ENCODE measurements at regions not wholly inside any gene's neighbourhood (a gene's known extent, or its start where the extent isn't known, plus 50 kb on each side); places are given as distances from the start of the nearest gene placed in this dataset.

- Histone ChIP-seq H3K36me3 (ENCODE audit: insufficient read depth, low read length) (no peaks in the 10 kb centered on the region), H3K4me3 (ENCODE audit: low read length) (no peak overlapping the region), H3K4me1 (ENCODE audit: insufficient read depth, low read length) (no peaks in the 10 kb centered on the region), H3K27me3 (ENCODE audit: insufficient read depth, low read length, poor library complexity, severe bottlenecking) (no peaks in the 10 kb centered on the region), H3K27ac (ENCODE audit: low read depth, low read length) (no peak overlapping the region), H3K9me3 (ENCODE audit: low read length) (no peaks in the 10 kb centered on the region)
- Mint-ChIP-seq H3K4me3 (no peak overlapping the region), H3K27me3 (peaks cover 9 to 13% of the 10 kb centered on the region in 2 donors), H3K27ac (no peak overlapping the region), H3K36me3 (peaks cover 0 to 11% (median 2%) of the 10 kb centered on the region in 3 donors), H3K4me1 (no peaks in the 10 kb centered on the region), H3K9me3 (peaks cover 0 to 17% (median 12%) of the 10 kb centered on the region in 5 donors)
- DNase-seq = no peak
- CTCF ChIA-PET = no interaction called here
- POLR2A ChIA-PET = no interaction called here
Measured at GRCh38 chr2:161017780-161018470, 142.3 kb upstream of the TANK start.

- DNase-seq = no peak
- Mint-ChIP-seq H3K9me3 (peaks cover 0 to 15% (median 12%) of the 10 kb centered on the region in 5 donors), H3K4me3 (no peak overlapping the region), H3K4me1 (no peaks in the 10 kb centered on the region), H3K27me3 (peaks cover 7 to 15% of the 10 kb centered on the region in 2 donors), H3K36me3 (peaks cover 0 to 11% (median 2%) of the 10 kb centered on the region in 3 donors), H3K27ac (no peak overlapping the region)
- Histone ChIP-seq H3K4me1 (ENCODE audit: insufficient read depth, low read length) (no peaks in the 10 kb centered on the region), H3K4me3 (ENCODE audit: low read length) (no peak overlapping the region), H3K27ac (ENCODE audit: low read depth, low read length) (no peak overlapping the region), H3K9me3 (ENCODE audit: low read length) (no peaks in the 10 kb centered on the region), H3K36me3 (ENCODE audit: insufficient read depth, low read length) (no peaks in the 10 kb centered on the region), H3K27me3 (ENCODE audit: insufficient read depth, low read length, poor library complexity, severe bottlenecking) (no peaks in the 10 kb centered on the region)
- ChIA-PET CTCF (no interaction called here), POLR2A (no interaction called here)
Measured at GRCh38 chr2:161019311-161019710, 140.9 kb upstream of the TANK start.

GRCh38 chr2:161020437-161020836 is 139.8 kb upstream of the TANK start:
- POLR2A ChIA-PET = no interaction called here
- peaks cover 5 to 13% of the 10 kb centered on the region in 2 donors for H3K27me3 Mint-ChIP-seq
- peaks cover 0 to 3% (median 2%) of the 10 kb centered on the region in 3 donors for H3K36me3 Mint-ChIP-seq
- no peak for DNase-seq
- H3K4me1 Mint-ChIP-seq = no peaks in the 10 kb centered on the region
- Histone ChIP-seq H3K27me3 (ENCODE audit: insufficient read depth, low read length, poor library complexity, severe bottlenecking) (no peaks in the 10 kb centered on the region), H3K9me3 (ENCODE audit: low read length) (no peaks in the 10 kb centered on the region), H3K36me3 (ENCODE audit: insufficient read depth, low read length) (no peaks in the 10 kb centered on the region), H3K4me3 (ENCODE audit: low read length) (no peak overlapping the region), H3K4me1 (ENCODE audit: insufficient read depth, low read length) (no peaks in the 10 kb centered on the region), H3K27ac (ENCODE audit: low read depth, low read length) (no peak overlapping the region)
- CTCF ChIA-PET = no interaction called here
- H3K27ac Mint-ChIP-seq = no peak overlapping the region
- H3K4me3 Mint-ChIP-seq = no peak overlapping the region
- H3K9me3 Mint-ChIP-seq = peaks cover 0 to 4% (median 3%) of the 10 kb centered on the region in 5 donors

GRCh38 chr2:161028581-161028980 is 131.6 kb upstream of the TANK start:
- Mint-ChIP-seq H3K36me3 (peaks cover 0 to 6% (median 0%) of the 10 kb centered on the region in 3 donors), H3K9me3 (no peaks in the 10 kb centered on the region), H3K27ac (peak overlapping the region in 3 of 8 donors; percentile 1 to 33 (median 3)), H3K27me3 (peaks cover 2 to 4% of the 10 kb centered on the region in 2 donors), H3K4me1 (peaks cover 4 to 6% (median 5%) of the 10 kb centered on the region in 3 donors), H3K4me3 (no peak overlapping the region)
- Histone ChIP-seq H3K27me3 (ENCODE audit: insufficient read depth, low read length, poor library complexity, severe bottlenecking) (no peaks in the 10 kb centered on the region), H3K27ac (ENCODE audit: low read depth, low read length) (no peak overlapping the region), H3K4me3 (ENCODE audit: low read length) (no peak overlapping the region), H3K9me3 (ENCODE audit: low read length) (no peaks in the 10 kb centered on the region), H3K4me1 (ENCODE audit: insufficient read depth, low read length) (no peaks in the 10 kb centered on the region), H3K36me3 (ENCODE audit: insufficient read depth, low read length) (no peaks in the 10 kb centered on the region)
- POLR2A ChIA-PET = no interaction called here
- peak in 1 of 5 donors; percentile 0 for DNase-seq
- CTCF ChIA-PET = no interaction called here

- Histone ChIP-seq H3K9me3 (ENCODE audit: low read length) (no peaks in the 10 kb centered on the region), H3K4me1 (ENCODE audit: insufficient read depth, low read length) (no peaks in the 10 kb centered on the region), H3K27ac (ENCODE audit: low read depth, low read length) (no peak overlapping the region), H3K27me3 (ENCODE audit: insufficient read depth, low read length, poor library complexity, severe bottlenecking) (no peaks in the 10 kb centered on the region), H3K4me3 (ENCODE audit: low read length) (no peak overlapping the region), H3K36me3 (ENCODE audit: insufficient read depth, low read length) (no peaks in the 10 kb centered on the region)
- peaks cover 0 to 2% of the 10 kb centered on the region in 2 donors for H3K27me3 Mint-ChIP-seq
- POLR2A ChIA-PET = no interaction called here
- H3K9me3 Mint-ChIP-seq = no peaks in the 10 kb centered on the region
- no peak for DNase-seq
- CTCF ChIA-PET = no interaction called here
- peaks cover 4 to 6% (median 5%) of the 10 kb centered on the region in 3 donors for H3K4me1 Mint-ChIP-seq
- H3K4me3 Mint-ChIP-seq = no peak overlapping the region
- no peak overlapping the region for H3K27ac Mint-ChIP-seq
- peaks cover 0 to 6% (median 0%) of the 10 kb centered on the region in 3 donors for H3K36me3 Mint-ChIP-seq
Measured at GRCh38 chr2:161029321-161029720, 130.9 kb upstream of the TANK start.

- Mint-ChIP-seq H3K4me3 (no peak overlapping the region), H3K36me3 (peaks cover 0 to 6% (median 0%) of the 10 kb centered on the region in 3 donors), H3K9me3 (peaks cover 0 to 5% (median 1%) of the 10 kb centered on the region in 5 donors), H3K27ac (no peak overlapping the region), H3K4me1 (peaks cover 4 to 6% (median 5%) of the 10 kb centered on the region in 3 donors), H3K27me3 (peaks cover 0 to 1% of the 10 kb centered on the region in 2 donors)
- Histone ChIP-seq H3K36me3 (ENCODE audit: insufficient read depth, low read length) (no peaks in the 10 kb centered on the region), H3K27me3 (ENCODE audit: insufficient read depth, low read length, poor library complexity, severe bottlenecking) (no peaks in the 10 kb centered on the region), H3K9me3 (ENCODE audit: low read length) (no peaks in the 10 kb centered on the region), H3K27ac (ENCODE audit: low read depth, low read length) (no peak overlapping the region), H3K4me1 (ENCODE audit: insufficient read depth, low read length) (no peaks in the 10 kb centered on the region), H3K4me3 (ENCODE audit: low read length) (no peak overlapping the region)
- DNase-seq = no peak
- POLR2A ChIA-PET = no interaction called here
- CTCF ChIA-PET = no interaction called here
Measured at GRCh38 chr2:161030260-161031063, 129.8 kb upstream of the TANK start.

GRCh38 chr2:161031511-161031910 is 128.7 kb upstream of the TANK start:
- Histone ChIP-seq H3K36me3 (ENCODE audit: insufficient read depth, low read length) (no peaks in the 10 kb centered on the region), H3K27me3 (ENCODE audit: insufficient read depth, low read length, poor library complexity, severe bottlenecking) (no peaks in the 10 kb centered on the region), H3K4me3 (ENCODE audit: low read length) (no peak overlapping the region), H3K4me1 (ENCODE audit: insufficient read depth, low read length) (no peaks in the 10 kb centered on the region), H3K9me3 (ENCODE audit: low read length) (no peaks in the 10 kb centered on the region), H3K27ac (ENCODE audit: low read depth, low read length) (no peak overlapping the region)
- no peak overlapping the region for H3K4me3 Mint-ChIP-seq
- DNase-seq = no peak
- ChIA-PET CTCF (no interaction called here), POLR2A (no interaction called here)
- no peak overlapping the region for H3K27ac Mint-ChIP-seq
- peaks cover 0 to 6% (median 0%) of the 10 kb centered on the region in 3 donors for H3K36me3 Mint-ChIP-seq
- peaks cover 4 to 6% (median 5%) of the 10 kb centered on the region in 3 donors for H3K4me1 Mint-ChIP-seq
- peaks cover 0 to 9% (median 2%) of the 10 kb centered on the region in 5 donors for H3K9me3 Mint-ChIP-seq
- peaks cover 4 to 6% of the 10 kb centered on the region in 2 donors for H3K27me3 Mint-ChIP-seq

- CTCF ChIA-PET = no interaction called here
- no peak overlapping the region for H3K27ac Mint-ChIP-seq
- peaks cover 8% of the 10 kb centered on the region in 2 donors for H3K27me3 Mint-ChIP-seq
Measured at GRCh38 chr2:161032635-161033034, 127.6 kb upstream of the TANK start.

More at GRCh38 chr2:161032635-161033034, 127.6 kb upstream of the TANK start:
- no peak overlapping the region for H3K4me3 ChIP-seq (ENCODE audit: low read length)
- DNase-seq = no peak
- H3K27ac ChIP-seq (ENCODE audit: low read depth, low read length) = no peak overlapping the region
- H3K36me3 Mint-ChIP-seq = peaks cover 0 to 6% (median 0%) of the 10 kb centered on the region in 3 donors
- no peaks in the 10 kb centered on the region for H3K9me3 ChIP-seq (ENCODE audit: low read length)
- peaks cover 0 to 9% (median 2%) of the 10 kb centered on the region in 5 donors for H3K9me3 Mint-ChIP-seq
- H3K36me3 ChIP-seq (ENCODE audit: insufficient read depth, low read length) = no peaks in the 10 kb centered on the region
- H3K4me3 Mint-ChIP-seq = no peak overlapping the region
- H3K4me1 Mint-ChIP-seq = peaks cover 4 to 6% (median 5%) of the 10 kb centered on the region in 3 donors
- H3K27me3 ChIP-seq (ENCODE audit: insufficient read depth, low read length, poor library complexity, severe bottlenecking) = no peaks in the 10 kb centered on the region
- POLR2A ChIA-PET = no interaction called here
- H3K4me1 ChIP-seq (ENCODE audit: insufficient read depth, low read length) = no peaks in the 10 kb centered on the region

Measured in CD8-positive, alpha-beta memory T cell (primary cell).